ELF-1 (cell line): ENCODE measurements at regions not wholly inside any gene's neighbourhood (a gene's known extent, or its start where the extent isn't known, plus 50 kb on each side); places are given as distances from the start of the nearest gene placed in this dataset.
"Not testable (repeated sequence)": the region's sequence is repeated elsewhere in the genome, so short reads cannot be mapped to it uniquely, and the experiment has no call there.

Experiments used
- DNase-seq: peaks from one replicate; pipeline ENCODE4 v3.0.0-alpha.2; 2016; ENCODE audit warnings: low read depth, low spot score

DNA sequence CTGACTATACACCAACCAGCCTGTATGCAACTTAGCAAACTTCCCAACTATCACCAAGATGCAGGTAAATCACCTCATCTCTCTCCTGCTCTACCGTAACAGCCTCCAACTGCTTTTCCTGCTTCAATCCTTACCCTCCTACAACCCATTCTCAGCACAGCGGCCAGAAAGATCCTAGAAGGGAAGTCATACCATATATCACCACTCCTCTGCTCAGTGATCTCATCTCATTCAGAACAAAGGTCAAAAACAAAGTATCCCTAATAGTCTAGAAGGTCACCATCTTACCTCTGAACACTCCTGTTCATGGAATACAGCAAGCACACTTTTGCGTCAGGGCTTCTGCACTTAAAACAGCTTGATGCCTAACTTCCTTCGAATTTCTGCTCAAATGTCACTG is 62.2 kb upstream of the RNF38 start:
- no peak for DNase-seq

GRCh38 chr9:36461323-36461722 is 61.3 kb upstream of the RNF38 start:
- no peak for DNase-seq

DNA sequence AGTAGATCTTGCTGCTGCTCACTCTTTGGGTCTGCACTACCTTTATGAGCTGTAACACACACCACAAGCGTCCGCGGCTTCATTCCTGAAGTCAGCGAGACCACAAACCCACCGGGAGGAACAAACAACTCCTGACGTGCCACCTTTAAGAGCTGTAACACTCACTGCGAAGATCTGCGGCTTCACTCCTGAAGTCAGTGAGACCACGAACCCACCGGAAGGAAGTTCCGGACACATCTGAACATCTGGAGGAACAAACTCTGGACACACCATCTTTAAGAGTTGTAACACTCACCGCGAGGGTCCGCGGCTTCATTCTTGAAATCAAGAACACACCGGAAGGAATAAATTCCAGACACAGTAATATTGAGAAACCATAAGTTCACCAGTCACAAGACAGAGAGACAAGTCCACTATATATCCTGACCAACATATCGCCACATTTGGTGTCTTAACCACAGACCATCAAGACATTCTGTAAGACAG is 58.4 kb upstream of the RNF38 start:
- DNase-seq: not testable (repeated sequence)

GRCh38 chr9:36457836-36458429 is 57.9 kb upstream of the RNF38 start:
- DNase-seq: no peak

GRCh38 chr9:36456480-36457065 is 56.5 kb upstream of the RNF38 start:
- no peak for DNase-seq

- DNase-seq: no peak
These were observed 51.9 kb upstream of the RNF38 start for GRCh38 chr9:36451949-36452348.

DNA sequence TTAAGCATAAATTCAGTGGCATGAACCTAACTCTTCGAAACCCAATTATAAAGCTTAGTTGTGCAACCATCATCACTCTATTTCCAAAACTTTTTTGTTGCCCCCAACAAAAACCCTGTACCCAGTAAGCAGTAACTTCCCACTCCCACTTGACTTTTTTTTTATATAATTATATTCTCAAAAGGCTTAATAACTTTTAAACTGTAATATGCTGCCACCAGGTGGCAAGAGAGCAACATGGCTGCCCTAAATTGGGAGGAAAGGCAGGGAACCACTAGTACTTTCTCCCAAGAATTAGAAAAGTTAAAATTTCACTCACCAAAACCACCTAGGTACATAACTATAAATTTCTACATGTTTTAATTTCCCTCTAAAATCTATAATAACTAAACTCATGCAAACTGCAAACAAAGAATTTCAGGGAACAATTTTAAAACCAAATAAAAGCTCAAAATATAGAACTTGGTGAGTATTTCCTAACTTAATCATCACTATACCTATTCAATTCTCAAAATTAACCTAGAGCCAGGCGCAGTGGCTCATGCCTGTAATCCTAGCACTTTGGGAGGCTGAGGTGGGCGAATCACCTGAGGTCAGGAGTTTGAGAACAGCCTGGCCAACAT is 50.2 kb upstream of the RNF38 start:
- DNase-seq: no peak
